ENCODE measurements at regions not wholly inside any gene's neighbourhood (a gene's known extent, or its start where the extent isn't known, plus 50 kb on each side); places are given as distances from the start of the nearest gene placed in this dataset.

GRCh38 chr7:12785473-12785872 lies 98.0 kb downstream of the ARL4A start:
- DNase-seq, result no peak

DNA sequence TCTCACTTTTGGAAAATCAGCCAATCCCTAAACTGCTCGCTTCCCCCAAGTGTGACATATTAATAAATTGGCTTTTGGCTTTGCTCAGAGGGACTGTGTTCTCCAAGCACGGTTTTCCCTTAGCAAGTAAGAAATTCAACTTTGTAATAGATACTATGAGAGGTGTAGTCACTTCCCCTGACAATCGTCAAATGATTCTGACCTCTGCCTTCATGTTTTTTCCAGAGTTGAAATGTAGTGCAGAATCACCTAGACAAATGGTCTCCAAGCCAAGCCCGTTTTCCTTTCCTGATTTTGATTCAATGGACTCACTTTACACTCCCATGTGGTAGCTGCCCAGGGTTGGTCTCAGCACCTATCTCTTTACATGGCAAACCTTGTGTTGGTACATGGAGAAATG lies 99.1 kb downstream of the ARL4A start:
- DNase-seq, result no peak

GRCh38 chr7:12788171-12788570 lies 100.7 kb downstream of the ARL4A start:
- DNase-seq, result no peak

- no peak for DNase-seq
Observed at GRCh38 chr7:12788591-12788990, 101.2 kb downstream of the ARL4A start.

DNA sequence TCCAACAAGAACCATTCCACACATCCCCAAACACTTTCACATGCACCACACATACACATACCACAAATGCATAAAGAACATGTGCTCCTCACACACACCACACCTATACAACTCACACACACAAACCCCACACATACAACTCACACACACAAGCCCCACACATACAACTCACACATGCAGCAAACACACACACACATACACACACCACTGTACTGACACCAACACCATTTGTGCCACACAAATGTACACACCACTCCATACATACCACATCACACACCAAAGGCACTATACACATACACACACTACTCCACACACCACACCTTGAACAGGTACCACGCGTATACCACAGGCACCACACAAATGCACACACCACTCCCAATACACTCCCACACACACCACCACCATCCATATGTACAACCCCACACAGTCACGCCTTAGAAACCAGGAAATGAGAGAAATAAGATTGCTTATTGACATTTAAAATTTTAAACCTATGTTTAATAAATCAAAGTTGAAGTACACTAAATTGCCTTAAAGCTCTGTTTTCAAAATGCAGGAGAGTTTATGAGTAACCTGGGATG lies 107.4 kb downstream of the ARL4A start:
- no peak for DNase-seq

DNA sequence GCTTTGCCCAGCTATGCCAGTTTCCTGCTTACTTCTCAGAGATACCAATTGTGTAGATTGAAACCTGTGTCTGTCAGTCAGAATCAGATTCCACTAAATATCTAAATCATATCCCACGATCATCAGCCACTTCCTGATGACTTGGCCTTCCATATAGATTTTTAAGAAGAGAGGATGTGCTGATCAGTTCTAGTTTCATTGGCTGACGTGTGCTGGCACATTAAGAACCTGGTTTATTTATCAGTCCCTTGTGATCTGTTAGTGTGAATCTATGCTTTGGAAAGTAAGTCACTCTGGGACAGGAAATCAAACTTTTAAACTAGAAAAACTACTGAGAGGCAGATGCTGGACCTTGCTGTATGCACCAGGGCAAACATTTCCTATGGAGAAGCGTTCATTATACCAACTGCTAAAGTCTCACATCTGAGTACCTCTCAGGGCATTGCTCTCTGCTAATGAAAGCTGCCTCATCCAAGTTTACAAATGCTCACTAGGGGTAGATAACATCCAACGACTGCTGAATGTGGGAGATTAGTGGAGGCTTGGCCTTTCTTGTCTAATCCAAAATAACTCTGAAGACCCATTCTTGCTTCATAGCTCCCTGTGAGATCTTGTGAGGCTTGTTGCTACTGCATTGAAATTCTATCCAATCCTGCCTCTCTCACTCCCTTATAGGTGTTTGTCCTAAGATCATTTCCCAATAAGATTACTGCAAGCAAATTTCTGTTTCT lies 109.1 kb downstream of the ARL4A start:
- DNase-seq, result no peak

- no peak for DNase-seq
Observed at GRCh38 chr7:12800486-12800885, 113.1 kb downstream of the ARL4A start.

DNA sequence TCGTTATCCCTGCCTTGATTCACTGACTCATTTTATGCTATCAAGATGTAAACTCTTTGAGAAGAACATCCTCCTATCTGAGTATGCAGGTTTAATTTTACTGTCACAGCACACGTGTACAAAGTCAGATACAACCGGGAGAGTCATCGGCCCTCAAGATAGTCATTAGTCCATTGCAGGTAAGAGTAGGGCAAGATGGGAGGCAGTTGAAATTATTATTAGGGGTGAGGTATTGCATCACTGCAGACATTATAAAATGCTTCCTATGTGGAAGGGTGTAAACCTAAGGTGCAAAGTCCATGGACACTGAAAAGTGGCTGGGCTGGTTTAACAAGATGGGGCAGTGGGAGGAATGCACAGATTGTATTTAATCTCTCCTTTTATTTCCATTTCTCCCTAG lies 113.7 kb downstream of the ARL4A start:
- DNase-seq, result no peak

DNA sequence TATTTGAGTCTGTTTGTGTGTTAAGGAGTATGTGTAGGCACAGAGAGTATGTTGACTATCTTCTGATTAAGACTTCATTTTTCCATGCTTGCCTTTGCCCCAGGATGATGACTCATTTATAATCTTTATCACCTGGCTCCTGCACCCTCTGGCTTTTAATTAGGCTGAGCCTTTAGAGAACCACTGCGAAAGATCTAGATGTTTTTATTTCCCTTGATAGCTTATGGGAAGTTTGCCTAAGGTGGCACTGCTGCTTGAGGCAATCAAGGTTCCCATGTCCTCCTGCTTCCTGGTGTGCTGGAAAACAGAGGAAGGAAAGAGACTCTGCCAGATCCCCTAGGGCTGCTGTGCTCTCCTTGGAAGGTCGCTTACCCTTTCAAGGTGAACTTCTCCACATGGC lies 114.6 kb downstream of the ARL4A start:
- DNase-seq, result no peak

DNA sequence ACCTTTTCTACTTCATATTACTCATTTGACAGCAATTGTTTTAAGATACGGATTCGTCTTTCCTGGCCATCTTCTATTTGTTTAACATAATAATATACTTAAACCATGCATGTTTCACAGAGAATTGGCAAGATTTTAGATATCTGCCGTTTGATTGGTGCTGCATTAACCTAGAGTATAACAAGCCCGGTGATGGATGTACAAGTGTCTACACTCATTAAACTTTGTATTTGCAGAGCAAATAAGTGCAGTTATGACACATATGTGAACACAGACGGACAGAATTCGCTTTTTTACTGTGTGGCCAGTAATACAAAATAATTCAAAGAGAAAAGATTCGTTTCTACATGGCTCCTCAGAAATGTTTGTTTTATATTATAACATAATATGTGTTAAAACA lies 116.1 kb downstream of the ARL4A start:
- no peak for DNase-seq

- DNase-seq, result no peak
Observed at GRCh38 chr7:12805518-12805928, 118.1 kb downstream of the ARL4A start.

DNA sequence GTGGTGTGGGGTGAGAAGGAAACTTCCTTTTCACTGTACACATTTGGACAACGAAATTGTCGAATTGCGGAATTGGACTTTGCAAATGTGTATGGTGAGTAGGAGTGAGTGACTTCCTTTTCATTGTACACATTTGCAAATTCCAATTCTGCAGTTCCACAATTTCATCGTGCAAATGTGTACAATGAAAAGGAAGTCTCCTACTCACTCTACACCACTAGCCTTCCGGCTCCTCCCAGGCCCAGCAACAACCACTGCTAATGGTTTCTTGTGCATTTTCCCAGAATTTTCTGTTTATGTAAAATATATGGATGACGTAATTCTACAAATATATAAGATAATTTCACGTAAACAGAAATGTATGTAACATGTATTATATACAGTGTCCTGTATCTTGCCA lies 118.5 kb downstream of the ARL4A start:
- no peak for DNase-seq

- DNase-seq, result no peak
Observed at GRCh38 chr7:12809476-12809875, 122.0 kb downstream of the ARL4A start.

GRCh38 chr7:12812111-12812510 lies 124.7 kb downstream of the ARL4A start:
- DNase-seq, result no peak

DNA sequence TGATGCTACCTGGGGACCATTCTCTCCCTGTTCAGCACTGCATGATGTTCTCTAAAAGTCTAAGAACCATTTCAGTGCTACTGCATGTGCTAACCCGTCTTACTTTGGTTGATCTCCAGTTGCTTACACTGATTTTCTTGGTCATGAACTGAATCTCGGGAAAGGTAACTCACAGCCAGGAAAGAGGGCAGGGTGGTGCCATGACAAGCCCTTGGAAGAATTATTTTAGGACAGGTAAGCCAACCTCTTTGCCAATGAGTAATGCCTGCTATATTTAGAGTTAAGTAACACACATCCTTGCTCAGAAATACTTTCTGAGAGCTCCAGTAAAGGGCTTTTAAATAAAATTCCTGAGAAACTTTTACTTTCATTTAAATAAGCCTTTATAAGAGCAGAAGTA lies 126.7 kb downstream of the ARL4A start:
- DNase-seq, result no peak

DNA sequence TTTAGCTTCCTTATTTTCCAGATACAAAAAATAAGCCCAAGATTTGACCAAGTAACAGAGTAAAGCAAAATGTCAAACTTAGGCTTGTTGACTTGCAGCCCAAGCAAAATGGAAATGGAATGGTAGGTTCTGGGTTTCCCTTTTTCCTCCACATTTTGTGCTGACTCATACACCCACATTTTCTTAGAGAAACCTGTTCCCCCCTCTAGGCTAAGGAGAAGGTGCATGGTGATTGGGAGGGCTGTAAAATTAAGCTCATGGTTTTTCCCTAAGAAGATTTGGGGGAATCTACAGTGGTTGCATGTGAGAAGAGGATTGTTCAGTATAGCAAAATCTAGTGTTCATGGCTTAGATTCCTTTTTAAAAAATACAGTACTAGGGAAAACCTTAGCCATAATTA lies 127.4 kb downstream of the ARL4A start:
- no peak for DNase-seq

GRCh38 chr7:12815426-12815825 lies 128.0 kb downstream of the ARL4A start:
- DNase-seq, result no peak

GRCh38 chr7:12815871-12816270 lies 128.4 kb downstream of the ARL4A start:
- DNase-seq, result no peak

DNA sequence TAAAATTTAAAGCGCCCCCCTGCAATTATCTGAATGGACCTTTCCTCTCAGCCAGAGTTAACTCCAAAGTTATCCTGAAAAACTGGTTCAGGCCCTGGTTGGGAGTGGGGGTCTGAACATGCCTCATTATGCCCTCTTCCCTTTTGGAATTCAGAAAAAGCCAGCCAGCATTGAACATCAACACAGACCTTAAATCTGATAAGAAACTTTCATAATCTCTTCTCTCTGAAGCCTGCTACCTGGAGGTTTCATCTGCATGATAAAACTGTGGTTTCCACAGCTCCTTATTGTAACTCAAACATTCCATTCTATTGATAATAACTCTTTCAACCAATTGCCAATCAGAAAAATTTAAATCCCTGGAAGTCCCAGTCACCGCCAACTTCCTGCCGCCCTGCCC lies 133.3 kb downstream of the ARL4A start:
- DNase-seq, result no peak

DNA sequence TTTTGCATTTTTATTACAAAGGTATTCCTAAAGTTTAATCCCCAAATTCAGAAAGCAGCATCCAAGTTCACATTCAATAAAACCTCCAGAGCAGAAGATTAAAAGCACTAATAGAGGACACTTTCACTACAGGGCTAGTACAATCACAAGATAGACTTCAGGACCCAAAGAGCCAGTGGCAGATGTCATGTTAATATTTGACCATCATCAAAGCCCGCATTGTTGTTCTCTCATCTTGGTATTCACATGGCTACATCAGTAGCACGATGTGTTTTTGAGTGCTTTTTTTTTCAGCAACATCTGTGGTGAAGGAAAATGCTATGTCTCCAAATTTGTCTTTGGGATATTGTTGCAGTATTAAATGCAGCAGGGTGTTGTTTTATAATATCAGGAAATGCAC lies 134.3 kb downstream of the ARL4A start:
- DNase-seq, result no peak

- no peak for DNase-seq
Observed at GRCh38 chr7:12826079-12826478, 138.6 kb downstream of the ARL4A start.

GRCh38 chr7:12827219-12827821 lies 139.9 kb downstream of the ARL4A start:
- peak; percentile 8 for DNase-seq

- no peak for DNase-seq
Observed at GRCh38 chr7:12827920-12828319, 140.5 kb downstream of the ARL4A start.

DNA sequence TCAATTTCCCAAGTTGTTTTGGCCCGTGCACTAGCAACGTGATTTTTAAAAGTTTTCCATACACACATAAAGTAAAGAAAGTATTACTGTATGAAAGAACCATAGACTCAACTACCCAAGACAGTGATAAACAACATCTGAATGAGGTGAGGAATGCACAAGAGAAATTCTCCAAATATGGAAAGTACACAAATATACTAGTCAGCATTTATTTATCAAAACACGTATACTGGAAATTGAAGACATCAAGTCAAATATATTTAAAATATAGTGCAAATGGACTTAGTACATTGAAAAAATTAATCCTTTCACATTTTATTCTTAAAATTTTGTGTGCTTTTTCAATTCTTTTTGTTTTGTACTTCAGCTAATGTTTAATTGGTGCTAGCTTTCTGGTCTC lies 143.6 kb downstream of the ARL4A start:
- no peak for DNase-seq

Measured in fibroblast of skin of back (primary cell).